ENCODE measurements at regions not wholly inside any gene's neighbourhood (a gene's known extent, or its start where the extent isn't known, plus 50 kb on each side); places are given as distances from the start of the nearest gene placed in this dataset.
A peak's percentile ranks its signal among the peaks of the same experiment; 100 is the strongest.
"Not testable (repeated sequence)": the region's sequence is repeated elsewhere in the genome, so short reads cannot be mapped to it uniquely, and the experiment has no call there.

- Histone ChIP-seq H3K4me2 (ENCODE audit: low read length) (no peak overlapping the region), H3K9me3 (replicated peaks; ENCODE audit: low read length) (no peaks in the 10 kb centered on the region), H3K27me3 (ENCODE audit: control insufficient read depth, insufficient read depth, low read length) (no peaks in the 10 kb centered on the region), H3K9ac (ENCODE audit: low read depth, low read length) (no peak overlapping the region), H3K4me1 (ENCODE audit: control insufficient read depth, insufficient read depth, low read length) (peaks cover 5% of the 10 kb centered on the region), H3K36me3 (ENCODE audit: insufficient read depth, low read length) (no peaks in the 10 kb centered on the region), H3K4me3 (ENCODE audit: low read length) (no peak overlapping the region)
Measured at GRCh38 chr6:111943726-111944125, 70.5 kb upstream of the FYN start.

GRCh38 chr6:111944541-111944940, 71.3 kb upstream of the FYN start:
- H3K4me3 ChIP-seq (ENCODE audit: low read length), result no peak overlapping the region
- no peaks in the 10 kb centered on the region for H3K4me1 ChIP-seq (ENCODE audit: control insufficient read depth, insufficient read depth, low read length)
- H3K9me3 ChIP-seq (replicated peaks; ENCODE audit: low read length), result no peaks in the 10 kb centered on the region
- no peak overlapping the region for H3K9ac ChIP-seq (ENCODE audit: low read depth, low read length)
- H3K27me3 ChIP-seq (ENCODE audit: control insufficient read depth, insufficient read depth, low read length), result no peaks in the 10 kb centered on the region
- H3K36me3 ChIP-seq (ENCODE audit: insufficient read depth, low read length), result no peaks in the 10 kb centered on the region
- H3K4me2 ChIP-seq (ENCODE audit: low read length), result no peak overlapping the region

GRCh38 chr6:111949546-111949945, 76.3 kb upstream of the FYN start:
- Histone ChIP-seq H3K4me3 (ENCODE audit: low read length) (no peak overlapping the region), H3K36me3 (ENCODE audit: insufficient read depth, low read length) (no peaks in the 10 kb centered on the region), H3K9me3 (replicated peaks; ENCODE audit: low read length) (no peaks in the 10 kb centered on the region), H3K27me3 (ENCODE audit: control insufficient read depth, insufficient read depth, low read length) (no peaks in the 10 kb centered on the region), H3K4me1 (ENCODE audit: control insufficient read depth, insufficient read depth, low read length) (peaks cover 24% of the 10 kb centered on the region), H3K4me2 (ENCODE audit: low read length) (no peak overlapping the region), H3K9ac (ENCODE audit: low read depth, low read length) (no peak overlapping the region)

GRCh38 chr6:111949984-111950383, 76.7 kb upstream of the FYN start:
- not testable (repeated sequence) for H3K4me3 ChIP-seq (ENCODE audit: low read length); H3K9me3 ChIP-seq (replicated peaks; ENCODE audit: low read length); H3K9ac ChIP-seq (ENCODE audit: low read depth, low read length); H3K36me3 ChIP-seq (ENCODE audit: insufficient read depth, low read length); H3K27me3 ChIP-seq (ENCODE audit: control insufficient read depth, insufficient read depth, low read length); H3K4me2 ChIP-seq (ENCODE audit: low read length)
- H3K4me1 ChIP-seq (ENCODE audit: control insufficient read depth, insufficient read depth, low read length), result peaks cover 24% of the 10 kb centered on the region

GRCh38 chr6:111950661-111951496, 77.6 kb upstream of the FYN start:
- Histone ChIP-seq H3K36me3 (ENCODE audit: insufficient read depth, low read length) (no peaks in the 10 kb centered on the region), H3K9me3 (replicated peaks; ENCODE audit: low read length) (no peaks in the 10 kb centered on the region), H3K4me2 (ENCODE audit: low read length) (peak overlapping the region; percentile 2), H3K9ac (ENCODE audit: low read depth, low read length) (no peak overlapping the region), H3K4me1 (ENCODE audit: control insufficient read depth, insufficient read depth, low read length) (peaks cover 24% of the 10 kb centered on the region), H3K27me3 (ENCODE audit: control insufficient read depth, insufficient read depth, low read length) (no peaks in the 10 kb centered on the region), H3K4me3 (ENCODE audit: low read length) (no peak overlapping the region)

GRCh38 chr6:111951497-111952085, 78.3 kb upstream of the FYN start:
- Histone ChIP-seq H3K4me3 (ENCODE audit: low read length) (no peak overlapping the region), H3K27me3 (ENCODE audit: control insufficient read depth, insufficient read depth, low read length) (no peaks in the 10 kb centered on the region), H3K9ac (ENCODE audit: low read depth, low read length) (no peak overlapping the region), H3K4me1 (ENCODE audit: control insufficient read depth, insufficient read depth, low read length) (peaks cover 24% of the 10 kb centered on the region), H3K36me3 (ENCODE audit: insufficient read depth, low read length) (no peaks in the 10 kb centered on the region), H3K4me2 (ENCODE audit: low read length) (no peak overlapping the region), H3K9me3 (replicated peaks; ENCODE audit: low read length) (no peaks in the 10 kb centered on the region)

- Histone ChIP-seq H3K4me1 (ENCODE audit: control insufficient read depth, insufficient read depth, low read length) (peaks cover 24% of the 10 kb centered on the region), H3K9me3 (replicated peaks; ENCODE audit: low read length) (no peaks in the 10 kb centered on the region), H3K4me3 (ENCODE audit: low read length) (no peak overlapping the region), H3K27me3 (ENCODE audit: control insufficient read depth, insufficient read depth, low read length) (no peaks in the 10 kb centered on the region), H3K4me2 (ENCODE audit: low read length) (no peak overlapping the region), H3K36me3 (ENCODE audit: insufficient read depth, low read length) (no peaks in the 10 kb centered on the region), H3K9ac (ENCODE audit: low read depth, low read length) (no peak overlapping the region)
Measured at GRCh38 chr6:111952274-111952673, 79.0 kb upstream of the FYN start.

- no peaks in the 10 kb centered on the region for H3K27me3 ChIP-seq (ENCODE audit: control insufficient read depth, insufficient read depth, low read length)
- H3K9ac ChIP-seq (ENCODE audit: low read depth, low read length), result no peak overlapping the region
- H3K36me3 ChIP-seq (ENCODE audit: insufficient read depth, low read length), result no peaks in the 10 kb centered on the region
- no peak overlapping the region for H3K4me3 ChIP-seq (ENCODE audit: low read length)
- peaks cover 24% of the 10 kb centered on the region for H3K4me1 ChIP-seq (ENCODE audit: control insufficient read depth, insufficient read depth, low read length)
- no peak overlapping the region for H3K4me2 ChIP-seq (ENCODE audit: low read length)
- H3K9me3 ChIP-seq (replicated peaks; ENCODE audit: low read length), result no peaks in the 10 kb centered on the region
Measured at GRCh38 chr6:111952821-111953540, 79.7 kb upstream of the FYN start.

- Histone ChIP-seq H3K4me1 (ENCODE audit: control insufficient read depth, insufficient read depth, low read length) (peaks cover 13% of the 10 kb centered on the region), H3K4me3 (ENCODE audit: low read length) (no peak overlapping the region), H3K9me3 (replicated peaks; ENCODE audit: low read length) (no peaks in the 10 kb centered on the region), H3K9ac (ENCODE audit: low read depth, low read length) (no peak overlapping the region), H3K36me3 (ENCODE audit: insufficient read depth, low read length) (no peaks in the 10 kb centered on the region), H3K27me3 (ENCODE audit: control insufficient read depth, insufficient read depth, low read length) (no peaks in the 10 kb centered on the region), H3K4me2 (ENCODE audit: low read length) (no peak overlapping the region)
Measured at GRCh38 chr6:111956098-111956497, 82.8 kb upstream of the FYN start.

- H3K27me3 ChIP-seq (ENCODE audit: control insufficient read depth, insufficient read depth, low read length), result no peaks in the 10 kb centered on the region
- no peak overlapping the region for H3K4me2 ChIP-seq (ENCODE audit: low read length)
- no peak overlapping the region for H3K4me3 ChIP-seq (ENCODE audit: low read length)
- peaks cover 6% of the 10 kb centered on the region for H3K4me1 ChIP-seq (ENCODE audit: control insufficient read depth, insufficient read depth, low read length)
- no peaks in the 10 kb centered on the region for H3K36me3 ChIP-seq (ENCODE audit: insufficient read depth, low read length)
- no peak overlapping the region for H3K9ac ChIP-seq (ENCODE audit: low read depth, low read length)
- no peaks in the 10 kb centered on the region for H3K9me3 ChIP-seq (replicated peaks; ENCODE audit: low read length)
Measured at GRCh38 chr6:111957623-111958315, 84.5 kb upstream of the FYN start.

GRCh38 chr6:111958534-111958933, 85.3 kb upstream of the FYN start:
- Histone ChIP-seq H3K27me3 (ENCODE audit: control insufficient read depth, insufficient read depth, low read length) (no peaks in the 10 kb centered on the region), H3K9me3 (replicated peaks; ENCODE audit: low read length) (no peaks in the 10 kb centered on the region), H3K4me2 (ENCODE audit: low read length) (no peak overlapping the region), H3K4me3 (ENCODE audit: low read length) (no peak overlapping the region), H3K36me3 (ENCODE audit: insufficient read depth, low read length) (no peaks in the 10 kb centered on the region), H3K9ac (ENCODE audit: low read depth, low read length) (no peak overlapping the region), H3K4me1 (ENCODE audit: control insufficient read depth, insufficient read depth, low read length) (no peaks in the 10 kb centered on the region)

Measured in skeletal muscle satellite cell (primary cell).